ENCODE measurements at regions not wholly inside any gene's neighbourhood (a gene's known extent, or its start where the extent isn't known, plus 50 kb on each side); places are given as distances from the start of the nearest gene placed in this dataset.

DNA sequence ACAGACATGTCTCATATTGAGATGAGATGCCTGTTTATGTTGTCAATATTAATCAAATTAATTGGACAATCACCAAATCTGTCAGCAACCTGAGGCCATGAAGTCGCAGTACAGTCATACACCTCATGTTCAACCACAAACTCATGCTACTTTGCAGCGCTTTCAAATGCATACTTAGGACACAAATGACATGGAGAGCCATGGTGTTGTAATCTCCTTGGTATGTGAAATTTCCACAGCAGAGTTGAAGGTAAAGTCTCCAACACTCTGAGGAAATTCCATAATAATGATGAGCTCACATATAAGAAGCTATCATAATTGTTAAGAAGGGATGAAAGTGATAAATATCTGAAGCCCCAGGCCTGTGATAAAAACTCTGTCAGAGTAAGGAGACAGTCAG lies 873.9 kb downstream of the MCTP2 start:
- Histone ChIP-seq H3K36me3 (ENCODE audit: low read depth) (no peaks in the 10 kb centered on the region), H3K27ac (ENCODE audit: poor library complexity, severe bottlenecking) (no peak overlapping the region), H3K4me3 (ENCODE audit: severe bottlenecking) (no peak overlapping the region), H3K9me3 (ENCODE audit: severe bottlenecking) (no peaks in the 10 kb centered on the region), H3K4me1 (ENCODE audit: insufficient read depth, poor library complexity, severe bottlenecking) (no peaks in the 10 kb centered on the region), H3K27me3 (ENCODE audit: insufficient read depth, poor library complexity, severe bottlenecking) (no peaks in the 10 kb centered on the region)
- DNase-seq (ENCODE audit: low spot score) (no peak), ATAC-seq (ENCODE audit: low read depth) (peak; percentile 64)
- TF ChIP-seq, protein P1, sequence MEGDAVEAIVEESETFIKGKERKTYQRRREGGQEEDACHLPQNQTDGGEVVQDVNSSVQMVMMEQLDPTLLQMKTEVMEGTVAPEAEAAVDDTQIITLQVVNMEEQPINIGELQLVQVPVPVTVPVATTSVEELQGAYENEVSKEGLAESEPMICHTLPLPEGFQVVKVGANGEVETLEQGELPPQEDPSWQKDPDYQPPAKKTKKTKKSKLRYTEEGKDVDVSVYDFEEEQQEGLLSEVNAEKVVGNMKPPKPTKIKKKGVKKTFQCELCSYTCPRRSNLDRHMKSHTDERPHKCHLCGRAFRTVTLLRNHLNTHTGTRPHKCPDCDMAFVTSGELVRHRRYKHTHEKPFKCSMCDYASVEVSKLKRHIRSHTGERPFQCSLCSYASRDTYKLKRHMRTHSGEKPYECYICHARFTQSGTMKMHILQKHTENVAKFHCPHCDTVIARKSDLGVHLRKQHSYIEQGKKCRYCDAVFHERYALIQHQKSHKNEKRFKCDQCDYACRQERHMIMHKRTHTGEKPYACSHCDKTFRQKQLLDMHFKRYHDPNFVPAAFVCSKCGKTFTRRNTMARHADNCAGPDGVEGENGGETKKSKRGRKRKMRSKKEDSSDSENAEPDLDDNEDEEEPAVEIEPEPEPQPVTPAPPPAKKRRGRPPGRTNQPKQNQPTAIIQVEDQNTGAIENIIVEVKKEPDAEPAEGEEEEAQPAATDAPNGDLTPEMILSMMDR (IDR thresholded peaks at IDR 0.05; ENCODE audit: poor library complexity, severe bottlenecking) = no peak

- Histone ChIP-seq H3K27me3 (ENCODE audit: insufficient read depth, poor library complexity, severe bottlenecking) (no peaks in the 10 kb centered on the region), H3K36me3 (ENCODE audit: low read depth) (no peaks in the 10 kb centered on the region), H3K4me1 (ENCODE audit: insufficient read depth, poor library complexity, severe bottlenecking) (no peaks in the 10 kb centered on the region), H3K27ac (ENCODE audit: poor library complexity, severe bottlenecking) (no peak overlapping the region), H3K4me3 (ENCODE audit: severe bottlenecking) (no peak overlapping the region), H3K9me3 (ENCODE audit: severe bottlenecking) (no peaks in the 10 kb centered on the region)
- no peak for DNase-seq (ENCODE audit: low spot score)
- no peak for ATAC-seq (ENCODE audit: low read depth)
- TF ChIP-seq, protein P1 (IDR thresholded peaks at IDR 0.05; ENCODE audit: poor library complexity, severe bottlenecking) = no peak
Observed at GRCh38 chr15:95106801-95107200, 875.4 kb downstream of the MCTP2 start.

DNA sequence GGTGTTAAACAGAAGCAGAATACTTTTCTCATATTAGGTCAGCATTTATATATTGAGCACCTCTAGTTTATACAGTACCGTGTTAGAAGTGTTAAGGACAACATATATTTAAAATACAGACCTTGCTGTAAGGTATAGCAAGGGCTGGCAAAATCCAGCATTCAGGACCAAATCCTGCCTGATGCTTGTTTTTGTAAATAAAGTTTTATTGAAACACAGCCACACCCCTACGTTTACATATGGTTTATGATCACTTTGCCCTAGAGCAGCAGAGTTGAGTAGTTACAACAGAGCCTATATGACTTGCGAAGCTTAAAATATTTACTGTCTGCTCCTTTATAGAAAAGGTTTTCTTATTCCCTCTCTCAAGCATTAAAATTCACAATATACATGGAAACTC lies 877.3 kb downstream of the MCTP2 start:
- no peaks in the 10 kb centered on the region for H3K4me1 ChIP-seq (ENCODE audit: insufficient read depth, poor library complexity, severe bottlenecking)
- no peak for ATAC-seq (ENCODE audit: low read depth)
- TF ChIP-seq, protein P1 (IDR thresholded peaks at IDR 0.05; ENCODE audit: poor library complexity, severe bottlenecking) = no peak
- no peak for DNase-seq (ENCODE audit: low spot score)
- H3K36me3 ChIP-seq (ENCODE audit: low read depth) = no peaks in the 10 kb centered on the region
- H3K9me3 ChIP-seq (ENCODE audit: severe bottlenecking) = no peaks in the 10 kb centered on the region
- no peak overlapping the region for H3K4me3 ChIP-seq (ENCODE audit: severe bottlenecking)
- H3K27me3 ChIP-seq (ENCODE audit: insufficient read depth, poor library complexity, severe bottlenecking) = no peaks in the 10 kb centered on the region
- H3K27ac ChIP-seq (ENCODE audit: poor library complexity, severe bottlenecking) = no peak overlapping the region

DNA sequence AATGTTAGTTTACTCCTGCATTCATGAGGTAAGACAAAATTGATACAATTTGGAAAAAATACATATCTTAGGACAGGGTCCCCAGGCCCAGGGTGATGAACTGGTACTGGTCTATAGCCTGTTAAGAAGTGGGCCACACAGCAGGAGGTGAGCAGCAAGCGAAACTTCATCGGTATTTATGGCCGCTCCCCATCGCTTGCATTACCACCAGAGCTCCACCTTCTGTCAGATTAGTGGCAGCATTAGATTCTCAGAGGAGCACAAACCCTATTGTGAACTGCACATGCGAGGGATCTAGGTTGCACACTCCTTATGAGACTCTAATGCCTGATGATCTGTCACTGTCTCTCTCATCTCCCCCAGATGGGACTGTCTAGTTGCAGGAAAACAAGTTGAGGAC lies 880.6 kb downstream of the MCTP2 start:
- ATAC-seq (ENCODE audit: low read depth) (no peak), DNase-seq (ENCODE audit: low spot score) (no peak)
- TF ChIP-seq, protein P1 (IDR thresholded peaks at IDR 0.05; ENCODE audit: poor library complexity, severe bottlenecking) = no peak
- Histone ChIP-seq H3K4me1 (ENCODE audit: insufficient read depth, poor library complexity, severe bottlenecking) (no peaks in the 10 kb centered on the region), H3K4me3 (ENCODE audit: severe bottlenecking) (no peak overlapping the region), H3K27me3 (ENCODE audit: insufficient read depth, poor library complexity, severe bottlenecking) (no peaks in the 10 kb centered on the region), H3K9me3 (ENCODE audit: severe bottlenecking) (no peaks in the 10 kb centered on the region), H3K36me3 (ENCODE audit: low read depth) (no peaks in the 10 kb centered on the region), H3K27ac (ENCODE audit: poor library complexity, severe bottlenecking) (no peak overlapping the region)

GRCh38 chr15:95113041-95113440 lies 881.7 kb downstream of the MCTP2 start:
- Histone ChIP-seq H3K27me3 (ENCODE audit: insufficient read depth, poor library complexity, severe bottlenecking) (no peaks in the 10 kb centered on the region), H3K27ac (ENCODE audit: poor library complexity, severe bottlenecking) (no peak overlapping the region), H3K4me1 (ENCODE audit: insufficient read depth, poor library complexity, severe bottlenecking) (no peaks in the 10 kb centered on the region), H3K4me3 (ENCODE audit: severe bottlenecking) (no peak overlapping the region), H3K36me3 (ENCODE audit: low read depth) (no peaks in the 10 kb centered on the region), H3K9me3 (ENCODE audit: severe bottlenecking) (peaks cover 2% of the 10 kb centered on the region)
- no peak for ATAC-seq (ENCODE audit: low read depth)
- TF ChIP-seq, protein P1 (IDR thresholded peaks at IDR 0.05; ENCODE audit: poor library complexity, severe bottlenecking) = no peak
- DNase-seq (ENCODE audit: low spot score) = no peak
